Suppressor macrophage treated with lipopolysaccharide for 4 hours (primary cell): ENCODE measurements at regions not wholly inside any gene's neighbourhood (a gene's known extent, or its start where the extent isn't known, plus 50 kb on each side); places are given as distances from the start of the nearest gene placed in this dataset.
A peak's percentile ranks its signal among the peaks of the same experiment; 100 is the strongest.
"Not testable (repeated sequence)": the region's sequence is repeated elsewhere in the genome, so short reads cannot be mapped to it uniquely, and the experiment has no call there.

Experiments
- DNase-seq: peaks from one replicate; pipeline ENCODE4 v3.0.0-alpha.2; 2020

GRCh38 chr4:174005422-174005821 is 278.0 kb downstream of the FBXO8 start:
- no peak for DNase-seq

GRCh38 chr4:173998471-173999144 is 284.9 kb downstream of the FBXO8 start:
- DNase-seq = peak; percentile 3

GRCh38 chr4:173995779-173996178 is 287.7 kb downstream of the FBXO8 start:
- not testable (repeated sequence) for DNase-seq

GRCh38 chr4:173991814-173992213 is 291.7 kb downstream of the FBXO8 start:
- DNase-seq = no peak

- DNase-seq = no peak
Observed at GRCh38 chr4:173991316-173991715, 292.2 kb downstream of the FBXO8 start.

GRCh38 chr4:173990869-173991210 is 292.6 kb downstream of the FBXO8 start:
- no peak for DNase-seq

- peak; percentile 21 for DNase-seq
Observed at GRCh38 chr4:173990126-173990868, 293.2 kb downstream of the FBXO8 start.

GRCh38 chr4:173963523-173963922 is 319.9 kb downstream of the FBXO8 start:
- not testable (repeated sequence) for DNase-seq

- no peak for DNase-seq
Observed at GRCh38 chr4:173960398-173960797, 323.1 kb downstream of the FBXO8 start.

GRCh38 chr4:173958445-173958844 is 325.0 kb downstream of the FBXO8 start:
- DNase-seq = peak; percentile 21

GRCh38 chr4:173943547-173943946 is 339.9 kb downstream of the FBXO8 start:
- DNase-seq = no peak

- DNase-seq = no peak
Observed at GRCh38 chr4:173940146-173940545, 343.3 kb downstream of the FBXO8 start.

- no peak for DNase-seq
Observed at GRCh38 chr4:173937631-173938270, 345.7 kb downstream of the FBXO8 start.

- no peak for DNase-seq
Observed at GRCh38 chr4:173936861-173937260, 346.6 kb downstream of the FBXO8 start.

- no peak for DNase-seq
Observed at GRCh38 chr4:173935622-173936405, 347.7 kb downstream of the FBXO8 start.

- DNase-seq = no peak
Observed at GRCh38 chr4:173934933-173935620, 348.4 kb downstream of the FBXO8 start.

- no peak for DNase-seq
Observed at GRCh38 chr4:173934201-173934600, 349.3 kb downstream of the FBXO8 start.

- DNase-seq = no peak
Observed at GRCh38 chr4:173932701-173933100, 350.8 kb downstream of the FBXO8 start.

GRCh38 chr4:173930329-173930967 is 353.0 kb downstream of the FBXO8 start:
- no peak for DNase-seq

- DNase-seq = no peak
Observed at GRCh38 chr4:173929921-173930320, 353.5 kb downstream of the FBXO8 start.

- DNase-seq = no peak
Observed at GRCh38 chr4:173924561-173924960, 358.9 kb downstream of the FBXO8 start.

- DNase-seq = no peak
Observed at GRCh38 chr4:173919861-173920260, 363.6 kb downstream of the FBXO8 start.
